GM18520 (cell line): ENCODE measurements at regions not wholly inside any gene's neighbourhood (a gene's known extent, or its start where the extent isn't known, plus 50 kb on each side); places are given as distances from the start of the nearest gene placed in this dataset.

Source experiments
- ATAC-seq: cut with Tn5 transposase; IDR thresholded peaks from one replicate; pipeline ENCODE4 v1.9.1; 2021; ENCODE audit not compliant: unreplicated experiment

DNA sequence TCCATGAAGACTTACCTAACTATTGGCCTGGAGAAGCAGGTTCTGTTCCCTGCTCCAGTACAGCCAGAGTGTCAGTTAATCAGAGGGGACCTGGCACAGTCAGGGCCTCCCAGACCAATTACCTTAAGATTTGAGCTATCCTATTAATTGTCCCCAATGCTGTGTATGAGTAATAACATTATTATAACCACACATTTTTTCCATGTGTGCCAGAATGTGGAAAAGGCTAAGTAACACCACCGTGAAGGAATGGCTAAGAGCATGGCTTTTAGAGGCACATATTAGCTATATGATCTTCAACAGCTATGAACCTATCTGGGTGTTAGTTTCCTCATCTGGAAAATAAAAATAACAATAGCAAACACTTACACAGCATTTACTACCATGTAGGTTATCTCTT is 111.1 kb upstream of the RAP1B start:
- no peak for ATAC-seq

DNA sequence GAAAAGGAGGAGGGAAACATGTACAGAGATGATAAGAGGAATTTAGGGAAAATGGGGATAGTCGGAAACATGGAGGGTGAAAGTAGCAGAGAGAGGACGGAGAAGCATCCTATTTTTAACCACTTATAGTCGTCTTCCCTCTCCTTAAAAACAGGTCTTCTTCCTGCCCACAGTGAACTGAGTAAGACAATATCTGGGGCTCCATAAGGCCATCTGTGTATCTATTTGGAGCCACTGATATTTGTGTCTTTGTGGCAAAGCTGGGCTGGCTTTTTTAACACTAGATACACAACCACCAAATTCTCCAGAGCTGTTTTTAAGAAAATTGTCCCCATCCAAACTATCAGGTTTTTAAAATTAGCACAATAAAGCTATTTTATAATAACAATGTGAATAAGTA is 109.5 kb upstream of the RAP1B start:
- no peak for ATAC-seq

DNA sequence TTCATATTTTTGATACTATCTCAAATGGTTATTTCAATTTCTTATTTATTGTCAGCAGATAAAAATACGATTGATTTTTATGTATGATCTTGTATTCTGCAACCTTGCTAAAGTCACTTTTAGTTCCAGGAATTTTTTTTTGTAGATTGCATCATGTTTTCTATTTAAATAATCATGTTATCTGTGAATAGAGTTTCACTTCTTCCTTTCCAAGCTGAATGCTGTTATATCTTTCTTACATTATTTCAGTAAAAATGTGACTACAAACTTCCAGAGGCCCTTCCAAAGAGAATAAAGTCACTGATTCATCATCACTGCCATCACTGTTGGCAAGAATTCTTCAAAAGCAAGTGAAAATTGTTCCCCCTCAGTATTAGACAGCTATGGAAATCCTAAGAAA is 104.7 kb upstream of the RAP1B start:
- no peak for ATAC-seq

DNA sequence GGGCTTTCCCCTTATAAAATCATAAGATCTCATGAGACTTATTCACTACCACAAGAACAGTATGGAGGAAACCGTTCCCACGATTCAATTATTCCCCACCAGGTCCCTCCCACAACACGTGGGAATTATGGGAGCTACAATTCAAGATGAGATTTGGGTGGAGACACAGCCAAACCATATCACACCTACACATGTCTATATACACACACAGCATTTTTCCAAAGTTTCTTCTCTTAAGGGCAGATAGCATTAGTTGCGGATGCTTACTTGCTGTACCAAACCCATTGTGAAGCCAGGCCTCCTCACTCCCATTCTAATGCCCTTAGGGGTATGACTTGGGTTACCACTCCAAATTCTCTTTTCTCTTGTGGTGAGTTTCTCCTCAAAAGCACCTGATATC is 104.1 kb upstream of the RAP1B start:
- ATAC-seq = no peak

DNA sequence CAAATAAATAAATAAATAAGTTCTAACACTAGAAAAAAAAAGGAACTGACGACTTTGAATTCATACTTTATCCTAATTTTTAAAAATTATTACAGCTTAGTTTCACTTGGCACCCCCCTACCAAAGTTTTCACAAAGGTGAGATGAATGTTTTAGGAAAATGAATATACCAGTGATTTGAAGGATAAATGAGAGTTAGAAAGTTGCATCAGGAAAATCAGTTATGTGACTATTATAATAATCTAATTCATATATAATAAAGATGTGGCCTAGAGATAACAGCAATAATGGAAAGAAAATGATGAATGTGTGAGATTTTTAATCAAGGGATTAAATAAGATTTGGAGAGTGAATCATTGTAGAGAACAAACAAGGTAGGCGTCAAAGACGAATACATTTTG is 103.0 kb upstream of the RAP1B start:
- ATAC-seq = no peak

DNA sequence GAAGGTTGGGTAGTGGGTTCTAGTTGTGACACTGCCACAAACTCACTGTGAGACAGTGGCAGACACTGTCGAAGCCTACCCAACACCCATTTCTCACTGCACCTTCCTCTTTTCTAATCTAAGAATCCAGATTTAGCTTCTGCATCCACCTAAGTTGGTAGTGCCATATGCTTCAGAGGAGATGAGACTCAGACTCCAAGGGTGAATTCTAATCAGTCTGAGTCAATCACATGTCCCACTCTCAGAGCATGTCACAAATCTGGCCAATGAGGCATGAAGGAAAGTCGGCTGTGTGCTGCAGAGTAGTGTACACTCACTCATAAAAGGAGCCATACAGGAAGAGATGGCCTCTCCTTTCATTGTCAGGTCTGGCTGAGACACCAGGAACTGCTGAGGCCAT is 102.1 kb upstream of the RAP1B start:
- ATAC-seq = no peak

DNA sequence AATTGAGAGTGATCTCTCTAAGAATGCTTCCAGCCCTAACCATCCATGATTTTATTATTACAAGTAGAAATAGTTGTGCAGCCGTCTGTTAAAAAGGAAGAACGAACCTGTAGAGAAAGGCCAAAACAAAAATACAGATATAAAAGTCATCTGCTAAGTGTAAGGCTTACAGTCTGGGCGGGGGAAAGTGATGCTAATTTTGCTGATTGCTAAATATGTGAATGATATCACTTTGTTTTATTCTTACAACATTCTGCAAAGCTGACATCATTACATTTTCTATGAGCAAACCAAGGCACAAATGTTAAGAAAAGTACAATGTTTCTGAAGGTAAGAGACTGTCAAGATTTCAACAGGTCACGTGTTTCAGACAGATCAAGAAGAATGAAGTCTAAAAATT is 101.5 kb upstream of the RAP1B start:
- no peak for ATAC-seq

DNA sequence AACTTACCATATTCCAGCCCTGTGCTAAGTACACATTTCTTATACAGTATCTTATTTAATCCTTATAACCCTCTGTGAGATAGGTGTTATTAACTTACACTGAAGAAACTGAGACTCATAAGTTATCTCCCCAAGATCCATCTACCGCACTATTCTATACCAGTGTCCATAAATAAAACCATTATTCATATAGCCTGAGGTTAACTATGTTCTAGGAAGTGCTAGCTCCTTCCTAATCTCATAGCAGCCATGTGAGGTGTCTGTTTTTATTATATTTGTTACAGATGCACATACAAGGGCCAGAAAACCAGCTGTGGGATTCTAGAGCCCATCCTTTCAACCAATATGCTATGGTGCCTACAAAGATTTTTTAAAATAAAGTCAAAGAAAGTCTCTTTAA is 100.3 kb upstream of the RAP1B start:
- no peak for ATAC-seq

DNA sequence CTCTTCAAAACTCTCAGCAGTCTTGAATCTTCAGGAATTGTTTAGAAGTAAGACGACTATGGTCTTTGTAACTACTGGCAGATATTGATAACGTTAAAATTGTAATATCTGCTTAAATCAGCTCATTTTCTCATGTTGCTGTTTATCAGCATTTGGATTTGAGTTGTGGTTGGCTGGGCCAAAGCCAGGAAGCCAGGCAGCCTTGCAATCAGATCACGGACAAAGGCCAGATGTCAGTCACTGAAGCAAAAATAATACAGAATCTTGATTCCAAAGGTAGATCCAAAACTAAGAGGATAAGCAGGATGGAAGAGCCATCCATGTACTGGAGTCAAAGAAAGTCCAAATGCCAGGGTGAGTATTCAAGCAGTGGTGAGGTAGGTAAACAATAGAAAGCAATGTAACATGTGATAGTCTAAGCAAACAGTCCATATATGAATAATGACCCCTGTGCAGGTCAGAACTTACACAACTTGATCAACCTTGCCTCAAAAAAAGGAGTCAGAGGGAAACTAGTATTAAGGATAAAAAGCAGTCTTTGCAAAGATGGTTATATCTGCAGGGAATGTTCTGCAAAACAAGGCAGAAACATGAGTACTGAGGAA is 95.8 kb upstream of the RAP1B start:
- ATAC-seq = no peak

DNA sequence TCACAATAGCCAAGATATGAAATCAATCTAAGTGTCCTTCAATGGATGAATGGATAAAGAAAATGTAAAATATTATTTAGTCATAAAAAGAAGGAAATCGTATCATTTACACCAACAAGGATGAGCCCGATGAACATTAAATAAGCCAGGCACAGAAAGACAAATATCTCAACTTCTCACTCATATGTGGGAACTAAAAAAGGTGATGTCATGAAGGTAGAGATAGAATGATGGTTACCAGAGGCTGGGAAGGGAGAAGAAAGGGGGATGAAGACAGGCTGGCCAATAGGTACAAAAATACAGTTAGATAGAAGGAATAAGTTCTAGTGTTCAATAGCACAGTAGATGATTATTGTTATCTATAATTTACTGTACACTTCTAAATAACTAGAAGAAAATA is 94.9 kb upstream of the RAP1B start:
- no peak for ATAC-seq

DNA sequence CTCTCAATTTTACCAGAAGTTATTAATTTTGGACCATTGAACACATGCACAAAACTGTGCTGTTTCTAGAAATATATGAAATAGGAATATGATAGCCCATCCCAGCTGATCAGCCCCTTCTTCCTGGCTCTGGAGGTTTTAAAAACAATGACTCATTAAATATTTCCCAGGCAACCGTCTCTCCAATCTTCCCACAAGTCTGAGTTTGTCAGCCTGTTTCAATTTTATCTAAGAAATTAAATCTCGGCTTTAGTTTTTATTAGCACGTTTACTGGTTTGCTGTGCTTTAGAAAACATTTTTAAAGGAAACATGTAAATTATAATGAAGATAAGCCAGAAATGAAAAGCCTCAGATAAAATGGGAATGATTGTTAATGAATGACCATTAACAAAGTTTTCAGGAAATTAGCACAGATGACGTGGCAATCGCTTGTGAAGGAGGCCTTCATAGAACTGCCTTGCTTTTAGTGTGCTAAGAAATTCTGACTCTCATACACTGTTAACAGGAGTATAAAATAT is 89.3 kb upstream of the RAP1B start:
- ATAC-seq = no peak

DNA sequence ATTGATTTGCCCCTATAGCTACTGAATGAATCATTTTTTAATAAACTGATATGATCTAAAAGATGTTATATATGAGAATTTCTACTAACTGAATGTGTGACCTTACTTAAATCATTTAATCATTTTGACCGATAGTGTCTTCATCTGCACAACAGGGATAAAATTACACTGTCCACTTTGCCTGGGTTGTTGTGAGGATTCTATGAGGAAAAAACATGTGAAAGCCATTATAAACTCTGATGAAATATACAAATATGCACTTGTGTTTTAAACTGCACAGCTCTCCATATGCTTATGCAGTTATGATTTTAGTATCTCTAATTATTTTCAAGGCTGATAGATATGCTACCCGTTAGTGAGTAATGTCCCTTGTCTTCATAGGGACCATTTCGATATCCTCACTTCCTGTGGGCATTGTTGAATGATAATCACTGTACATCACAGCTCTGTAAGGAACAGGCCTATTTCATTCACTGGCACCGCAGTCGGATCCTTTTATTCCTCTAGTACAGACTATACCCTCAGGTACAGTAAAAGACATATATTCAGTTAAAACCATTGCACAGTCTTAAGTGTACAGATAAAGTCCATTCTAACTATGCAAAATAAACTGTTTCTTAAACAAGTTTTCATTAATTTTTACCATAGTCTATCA is 88.7 kb upstream of the RAP1B start:
- ATAC-seq = no peak

DNA sequence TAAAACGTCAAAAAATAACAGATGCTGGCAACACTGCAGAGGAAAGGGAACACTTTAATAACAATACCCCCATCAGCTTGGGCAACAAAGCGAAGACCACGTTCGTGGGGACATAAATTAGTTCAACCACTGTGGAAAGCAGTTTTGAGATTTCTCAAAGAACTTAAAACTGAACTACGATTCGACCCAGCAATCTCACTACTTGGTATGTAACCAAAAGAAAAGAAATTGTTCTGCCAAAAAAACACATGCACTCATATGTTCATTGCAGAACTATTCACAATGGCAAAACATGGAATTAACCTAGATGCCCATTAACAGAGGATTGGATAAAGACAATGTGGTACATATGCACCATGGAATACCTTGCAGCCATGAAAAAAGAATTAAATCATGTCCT is 81.2 kb upstream of the RAP1B start:
- no peak for ATAC-seq

DNA sequence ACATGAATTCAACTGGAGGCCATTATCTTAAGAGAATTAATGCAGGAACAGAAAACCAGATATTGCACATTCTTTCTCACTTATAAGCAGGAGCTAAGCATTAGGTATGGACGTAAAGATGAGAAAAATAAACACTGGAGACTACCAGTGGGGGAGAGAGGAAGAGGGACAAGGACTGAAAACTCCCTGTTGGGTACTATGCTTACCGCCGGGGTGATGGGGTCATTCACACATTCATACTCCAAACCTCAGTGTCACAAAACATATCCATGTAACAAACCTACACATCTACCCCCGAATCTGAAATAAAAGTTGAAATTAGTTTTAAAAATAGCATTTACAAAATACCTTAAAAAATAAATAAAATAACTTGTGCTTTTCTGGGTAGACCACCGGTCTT is 80.8 kb upstream of the RAP1B start:
- no peak for ATAC-seq

DNA sequence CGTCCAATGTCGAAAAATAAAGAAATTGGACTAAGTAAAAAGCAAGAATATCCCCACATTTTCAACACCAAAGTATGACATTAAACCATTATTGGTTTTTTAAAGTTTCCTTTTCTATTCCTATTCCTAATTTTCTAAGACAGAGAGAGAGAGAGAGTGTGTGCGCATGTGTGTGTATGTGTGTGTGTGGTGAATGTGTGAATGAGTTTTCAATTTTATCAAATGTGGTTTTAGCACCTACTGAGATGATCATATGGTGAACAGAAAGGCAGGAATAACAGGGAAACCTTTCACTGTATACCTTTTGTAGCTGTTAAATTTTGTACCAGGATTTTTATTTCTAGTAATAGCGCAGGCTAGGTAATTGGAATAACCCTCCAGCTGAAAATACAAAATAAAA is 80.4 kb upstream of the RAP1B start:
- no peak for ATAC-seq

DNA sequence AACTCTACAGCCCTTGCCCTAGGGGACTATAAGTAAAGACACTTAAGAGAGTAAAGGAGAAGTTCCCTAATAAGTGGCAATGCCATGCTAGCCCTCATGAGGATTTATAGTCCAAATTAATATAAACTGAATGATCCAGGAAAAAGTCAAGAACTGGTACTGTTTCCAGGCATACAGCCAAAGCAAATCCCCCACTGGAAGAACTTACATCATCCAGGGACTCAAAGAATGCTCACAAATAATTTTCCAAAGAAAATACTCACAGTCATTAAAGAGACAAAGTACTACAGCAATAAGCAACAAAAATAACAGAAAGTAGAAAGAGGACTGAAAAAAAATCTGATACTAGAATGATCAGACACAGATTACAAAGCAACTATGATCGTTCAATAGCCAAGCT is 79.7 kb upstream of the RAP1B start:
- ATAC-seq = no peak

DNA sequence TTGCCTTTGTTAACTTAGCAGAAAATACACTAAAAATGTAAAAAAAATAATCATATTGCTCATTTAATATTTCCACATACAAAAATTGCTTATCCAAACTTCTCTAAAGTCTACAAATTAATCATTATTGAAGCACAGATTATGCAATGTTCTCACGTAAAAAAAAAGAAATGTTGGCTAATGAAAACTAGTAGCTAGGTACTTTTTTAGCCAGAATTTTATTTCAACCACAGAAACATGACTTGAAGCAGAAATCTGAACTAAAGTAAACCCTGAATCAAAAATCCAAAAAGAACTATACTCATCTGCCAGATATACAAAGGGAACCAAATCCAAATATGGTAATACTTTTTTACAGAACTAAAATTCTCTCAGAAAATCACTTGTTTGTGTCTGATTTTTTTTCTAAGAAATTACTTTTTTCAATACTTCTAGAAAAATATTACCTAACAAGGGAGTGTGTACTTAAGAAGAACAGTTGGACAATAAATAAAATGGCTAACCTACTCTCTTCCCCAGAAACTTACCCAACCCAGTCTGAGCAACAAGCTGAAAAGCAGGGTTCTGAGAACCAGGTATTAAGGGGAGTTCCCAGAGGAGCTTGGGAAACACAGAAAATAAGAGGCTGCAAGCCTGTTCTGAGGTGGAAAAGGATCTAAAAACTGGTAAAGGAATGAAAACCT is 78.4 kb upstream of the RAP1B start:
- ATAC-seq = no peak

DNA sequence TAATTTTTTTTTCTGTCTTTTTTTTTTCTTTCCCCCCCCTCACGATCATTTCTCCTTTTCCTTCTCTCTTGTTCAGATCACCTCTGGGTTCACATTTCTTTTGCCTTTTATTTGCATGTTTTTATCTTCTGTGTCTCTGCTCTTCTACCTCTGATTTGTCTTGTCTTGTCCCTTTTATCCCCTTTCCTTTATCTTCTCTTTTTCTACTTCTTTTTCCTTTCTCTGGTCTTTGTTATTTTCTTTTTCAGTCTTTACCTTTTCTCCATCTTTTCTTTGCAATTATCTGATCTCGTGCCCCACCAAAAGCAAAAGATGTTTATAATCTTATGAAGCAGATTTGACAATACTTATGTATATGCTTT is 77.8 kb upstream of the RAP1B start:
- ATAC-seq = no peak

DNA sequence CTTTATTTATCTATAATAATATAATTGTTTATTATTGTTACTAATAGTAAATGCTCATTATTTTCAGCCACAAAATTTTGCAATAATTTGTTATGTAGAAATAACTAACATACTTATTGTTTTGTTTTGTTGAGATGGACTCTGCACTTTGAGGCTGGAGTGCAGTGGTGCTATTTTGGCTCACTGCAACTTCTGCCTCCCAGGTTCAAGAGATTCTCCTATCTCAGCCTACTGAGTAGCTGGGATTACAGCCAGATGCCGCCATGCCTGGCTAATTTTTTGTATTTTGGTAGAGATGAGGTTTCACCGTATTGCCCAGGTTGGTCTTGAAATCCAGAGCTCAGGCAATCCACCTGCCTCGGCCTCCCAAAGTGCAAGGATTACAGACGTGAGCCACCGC is 76.6 kb upstream of the RAP1B start:
- ATAC-seq = no peak

DNA sequence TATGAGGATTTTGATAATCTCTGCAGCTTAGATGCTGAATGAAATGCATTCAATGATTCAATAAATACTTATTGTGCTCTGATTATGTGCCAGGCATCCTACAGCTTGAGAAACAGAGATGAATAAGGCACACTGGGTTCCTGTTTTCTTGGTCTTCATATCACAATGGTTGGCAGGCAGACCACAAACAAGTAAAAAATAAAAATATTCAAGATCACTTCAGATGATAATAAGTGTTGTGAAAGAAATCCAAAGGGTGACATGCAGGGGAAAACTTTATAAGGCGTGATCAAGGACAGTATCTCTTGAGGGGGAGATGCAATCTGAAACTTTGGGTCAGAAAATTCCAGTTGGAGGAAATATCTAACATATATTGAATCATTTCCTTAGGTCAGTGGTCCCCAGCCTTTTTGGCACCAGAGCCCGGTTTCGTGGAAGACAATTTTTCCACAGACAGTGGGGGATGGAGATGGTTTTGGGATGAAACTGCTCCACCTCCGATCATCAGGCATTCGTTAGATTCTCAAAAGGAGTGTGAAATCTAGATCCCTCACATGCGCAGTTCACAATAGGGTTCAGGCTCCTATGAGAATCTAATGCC is 73.7 kb upstream of the RAP1B start:
- no peak for ATAC-seq

DNA sequence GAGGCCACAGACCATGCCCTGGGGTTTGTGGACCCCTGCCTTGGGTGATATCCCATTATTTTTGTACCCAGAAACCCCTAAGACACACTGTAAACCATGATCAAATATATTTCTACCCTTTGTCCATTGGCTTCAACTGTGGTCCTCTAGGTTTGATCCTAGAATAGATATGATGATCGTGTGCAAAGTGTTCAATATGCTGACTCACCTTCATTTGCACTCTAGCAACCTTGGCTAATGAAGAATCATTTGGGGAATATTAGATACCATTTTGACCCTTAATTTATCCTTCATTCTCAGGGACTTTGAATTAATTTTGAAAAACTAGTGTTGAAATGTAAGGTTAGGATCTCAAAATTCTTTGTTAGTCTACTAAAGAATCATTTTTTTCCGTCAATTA is 73.1 kb upstream of the RAP1B start:
- no peak for ATAC-seq
